HG03442 (cell line): ENCODE measurements at regions not wholly inside any gene's neighbourhood (a gene's known extent, or its start where the extent isn't known, plus 50 kb on each side); places are given as distances from the start of the nearest gene placed in this dataset.
"Not testable (repeated sequence)": the region's sequence is repeated elsewhere in the genome, so short reads cannot be mapped to it uniquely, and the experiment has no call there.

Experiments used
- ATAC-seq: cut with Tn5 transposase; IDR thresholded peaks from one replicate; pipeline ENCODE4 v1.9.1; 2021; ENCODE audit warnings: mild to moderate bottlenecking, moderate library complexity; ENCODE audit not compliant: unreplicated experiment

DNA sequence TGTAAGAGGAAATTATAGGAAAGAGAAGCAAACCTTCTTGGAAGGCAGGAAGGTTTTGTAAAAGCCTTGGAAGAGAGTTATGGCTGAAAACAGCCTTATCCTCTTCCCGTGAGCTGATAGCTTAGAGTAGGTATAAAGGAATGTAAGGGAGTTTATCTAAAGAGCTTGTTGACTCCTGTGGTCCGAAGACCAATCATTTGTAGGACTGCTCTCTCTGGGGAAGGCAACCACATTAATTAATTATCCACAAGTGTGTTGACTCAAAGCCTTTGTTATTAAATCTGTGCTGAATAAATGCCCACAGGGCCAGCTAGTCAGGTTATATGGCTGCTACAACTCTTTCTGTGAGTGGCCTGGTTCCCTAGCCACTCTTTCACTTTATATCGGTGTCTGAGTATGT is 452.1 kb upstream of the RASGRP1 start:
- ATAC-seq: no peak

DNA sequence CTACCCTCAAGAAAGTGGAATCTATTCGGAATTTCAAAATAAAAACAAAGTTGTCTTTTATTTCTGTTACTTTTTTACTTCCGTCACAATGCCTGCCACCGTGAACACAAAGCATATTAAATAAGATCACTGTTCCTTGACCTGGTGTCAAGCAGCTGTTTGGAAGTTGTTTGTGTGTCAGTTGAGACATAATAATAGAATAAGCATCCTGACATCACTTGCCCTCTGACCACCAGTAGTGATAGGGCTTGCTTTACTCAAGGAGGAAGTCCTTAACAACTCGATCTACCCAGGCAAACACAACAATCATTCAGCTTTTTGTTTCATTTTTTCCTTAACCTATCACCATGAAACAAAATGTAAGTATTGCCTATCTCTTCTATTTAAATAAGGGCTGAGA is 454.4 kb upstream of the RASGRP1 start:
- ATAC-seq: no peak

DNA sequence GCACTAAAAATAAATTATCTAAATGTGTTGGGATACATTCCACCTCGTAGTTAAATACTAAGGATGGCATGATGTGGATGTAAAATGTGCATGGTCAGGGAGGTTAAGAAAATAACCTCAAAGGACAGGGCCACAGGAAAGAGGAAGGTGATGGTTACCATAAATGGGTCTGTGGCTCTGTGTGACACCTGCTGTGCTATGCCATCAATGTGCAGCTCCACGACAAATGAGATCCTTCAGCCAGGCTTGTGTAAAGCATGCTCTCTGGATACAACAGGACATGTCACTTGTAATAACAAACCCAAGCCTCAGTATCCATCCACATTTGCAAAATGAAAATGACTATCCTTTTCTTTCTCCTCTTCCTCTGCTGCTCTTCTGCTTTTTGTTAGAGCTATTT is 456.7 kb upstream of the RASGRP1 start:
- ATAC-seq: no peak

GRCh38 chr15:39022532-39023305 is 458.1 kb upstream of the RASGRP1 start:
- no peak for ATAC-seq

- ATAC-seq: no peak
Observed at GRCh38 chr15:39025321-39025720, 460.7 kb upstream of the RASGRP1 start.

DNA sequence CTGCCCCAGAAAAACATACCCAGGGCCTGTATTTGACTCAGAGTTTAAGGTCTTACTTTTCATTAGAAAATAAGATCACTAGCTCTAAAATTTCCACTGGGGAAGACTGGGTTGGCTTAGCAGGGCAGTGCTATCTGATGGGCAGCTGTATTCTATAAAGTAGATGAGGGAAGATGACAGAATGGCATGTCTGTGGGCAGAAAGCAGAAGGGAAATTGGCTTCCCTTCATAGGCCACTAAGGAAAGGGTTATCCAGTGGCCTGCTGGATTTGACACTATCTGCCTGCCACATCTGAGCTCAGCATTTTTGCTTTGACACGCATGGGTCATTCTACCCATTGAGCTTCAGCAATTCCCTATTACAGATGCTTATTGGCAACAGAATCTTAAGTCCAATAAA is 461.3 kb upstream of the RASGRP1 start:
- no peak for ATAC-seq

DNA sequence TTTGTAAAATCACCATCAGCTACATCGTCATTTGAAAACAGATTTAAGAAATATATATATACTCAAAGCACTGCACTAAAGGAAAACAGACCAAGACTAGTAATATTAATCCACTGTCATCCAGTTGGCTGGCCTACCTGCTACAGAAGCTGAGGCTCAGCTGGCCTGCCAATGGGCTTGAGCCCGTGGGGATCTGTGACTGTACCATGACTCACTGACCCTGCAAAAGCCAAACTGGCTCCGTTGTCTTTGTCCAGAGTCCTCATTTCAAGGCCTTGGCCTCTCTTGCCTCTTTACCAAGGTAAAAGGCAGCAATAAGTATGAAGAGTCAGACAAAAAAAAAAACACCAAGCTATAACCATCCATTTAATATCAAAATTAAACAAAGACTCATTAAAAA is 463.5 kb upstream of the RASGRP1 start:
- ATAC-seq: no peak

GRCh38 chr15:39029741-39030140 is 465.1 kb upstream of the RASGRP1 start:
- ATAC-seq: no peak

DNA sequence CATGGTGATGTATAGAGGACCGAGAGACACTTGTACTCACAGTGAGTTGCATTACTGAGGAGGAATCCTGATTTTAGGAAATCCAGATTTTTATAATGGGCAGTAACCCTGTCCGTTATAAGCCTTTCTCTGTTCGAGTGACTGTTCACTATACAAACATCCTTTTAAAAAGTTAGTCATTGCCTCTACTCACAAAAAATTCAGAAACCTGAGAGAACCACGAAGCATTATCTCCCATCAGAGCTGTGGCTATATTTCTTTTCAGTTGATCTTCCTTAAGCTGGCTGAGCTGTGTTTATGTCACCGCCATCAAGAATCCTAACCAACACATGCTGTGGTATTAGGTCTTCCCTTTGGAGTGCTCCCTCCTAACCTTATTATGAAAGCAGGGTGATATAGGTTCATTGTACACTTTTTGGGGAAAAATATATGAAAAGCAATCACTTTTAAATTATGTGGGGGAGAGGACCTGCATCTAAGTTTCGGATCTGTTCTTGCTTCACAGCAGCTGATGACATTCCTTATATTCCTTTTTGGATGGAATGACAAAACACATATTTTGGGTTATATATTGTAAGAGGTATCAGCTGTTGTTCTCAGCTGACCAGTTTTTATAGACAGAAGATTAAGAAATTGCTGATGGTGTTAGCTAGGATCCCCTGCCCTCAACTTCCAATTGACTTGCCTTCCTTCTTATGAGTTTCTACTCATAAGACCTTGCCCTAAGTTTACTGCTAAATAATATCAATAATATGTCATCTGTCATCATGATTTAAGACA is 465.9 kb upstream of the RASGRP1 start:
- no peak for ATAC-seq

- no peak for ATAC-seq
Observed at GRCh38 chr15:39031596-39031995, 467.0 kb upstream of the RASGRP1 start.

- no peak for ATAC-seq
Observed at GRCh38 chr15:39034816-39035215, 470.2 kb upstream of the RASGRP1 start.

GRCh38 chr15:39037611-39038010 is 473.0 kb upstream of the RASGRP1 start:
- ATAC-seq: not testable (repeated sequence)

- ATAC-seq: no peak
Observed at GRCh38 chr15:39040861-39041260, 476.2 kb upstream of the RASGRP1 start.

- ATAC-seq: no peak
Observed at GRCh38 chr15:39041979-39042495, 477.4 kb upstream of the RASGRP1 start.

DNA sequence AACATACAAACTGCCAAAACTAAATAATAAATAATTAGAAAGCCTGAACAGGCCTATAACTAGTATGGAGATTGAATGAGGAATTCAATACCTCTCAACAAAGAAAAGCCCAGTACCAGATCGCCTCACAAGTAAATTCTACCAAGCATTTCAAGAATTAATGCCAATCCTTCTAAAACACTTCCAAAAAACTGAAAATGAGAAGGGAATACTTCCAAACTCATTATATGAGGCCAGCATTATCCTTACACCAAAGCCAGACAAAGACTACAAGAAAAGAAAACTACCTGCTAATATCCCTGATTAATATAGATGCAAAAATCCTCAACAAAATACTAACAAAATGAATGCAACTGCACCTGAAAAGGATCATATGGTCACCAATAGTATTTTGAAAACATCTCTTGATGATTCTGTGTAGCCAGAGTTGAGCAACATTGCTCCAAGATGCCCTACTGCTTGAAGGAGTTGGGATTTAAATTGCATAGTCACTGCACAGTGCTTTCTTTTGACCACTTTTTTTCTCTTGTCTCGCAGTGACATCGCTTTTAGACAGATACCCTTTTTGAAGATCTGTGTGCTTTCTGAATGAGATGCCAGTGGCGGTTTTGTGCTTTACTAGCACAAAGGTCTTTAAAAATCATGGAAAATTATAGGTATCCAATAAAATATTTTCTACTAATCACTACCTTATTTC is 487.2 kb upstream of the RASGRP1 start:
- ATAC-seq: no peak

DNA sequence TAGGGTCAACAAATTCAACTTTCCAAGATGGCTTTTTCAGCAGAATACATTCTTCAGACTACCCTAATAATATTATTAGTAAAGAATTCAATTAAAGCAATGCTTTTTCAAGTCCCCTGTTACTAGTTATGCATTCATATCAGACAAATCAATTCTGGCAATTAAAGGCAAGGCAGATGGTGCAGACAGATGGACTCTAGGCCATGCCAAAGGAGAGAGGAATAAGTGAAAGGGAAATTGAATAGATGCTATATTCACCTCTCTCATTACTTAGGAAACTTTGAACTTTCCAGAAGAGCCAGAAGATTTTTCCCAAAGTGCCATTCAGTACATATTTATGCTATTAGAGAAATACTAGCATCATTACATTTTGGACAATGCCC is 487.7 kb upstream of the RASGRP1 start:
- no peak for ATAC-seq

- no peak for ATAC-seq
Observed at GRCh38 chr15:39053480-39053879, 488.9 kb upstream of the RASGRP1 start.

DNA sequence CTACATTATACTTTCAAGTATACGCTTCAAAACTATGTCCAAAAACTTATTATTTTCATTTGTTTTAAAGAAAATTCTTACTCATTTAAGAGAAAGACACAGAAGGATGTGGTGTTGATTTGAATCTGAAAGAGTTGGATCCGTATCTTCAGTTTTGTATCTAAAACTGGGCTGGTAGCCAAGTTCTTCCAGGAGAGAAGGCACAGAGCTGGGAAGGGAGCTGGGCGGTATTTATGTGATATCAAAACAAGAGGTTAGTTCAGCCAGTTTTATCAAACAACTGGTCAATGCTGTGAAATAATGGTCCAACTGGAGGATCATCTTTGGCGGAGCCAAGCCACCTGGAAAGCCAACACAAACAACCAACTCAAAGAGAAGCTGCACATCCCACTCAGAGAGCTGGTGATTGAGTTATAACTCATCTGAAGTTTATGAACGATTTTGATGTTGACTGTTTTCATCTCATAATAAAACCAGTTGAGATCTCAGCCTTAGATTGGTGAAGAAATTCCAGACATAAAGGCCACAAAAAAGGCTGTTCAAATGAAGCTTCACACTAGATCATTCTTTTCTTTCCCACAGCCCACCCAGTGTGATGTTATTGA is 489.6 kb upstream of the RASGRP1 start:
- ATAC-seq: no peak

- no peak for ATAC-seq
Observed at GRCh38 chr15:39056357-39056756, 491.7 kb upstream of the RASGRP1 start.

GRCh38 chr15:39058351-39059131 is 493.9 kb upstream of the RASGRP1 start:
- no peak for ATAC-seq
